ENCODE measurements at regions not wholly inside any gene's neighbourhood (a gene's known extent, or its start where the extent isn't known, plus 50 kb on each side); places are given as distances from the start of the nearest gene placed in this dataset.
"Not testable (repeated sequence)": the region's sequence is repeated elsewhere in the genome, so short reads cannot be mapped to it uniquely, and the experiment has no call there.

- DNase-seq, result no peak
These were observed 1730.4 kb downstream of the SI start for GRCh38 chr3:163347944-163348343.

DNA sequence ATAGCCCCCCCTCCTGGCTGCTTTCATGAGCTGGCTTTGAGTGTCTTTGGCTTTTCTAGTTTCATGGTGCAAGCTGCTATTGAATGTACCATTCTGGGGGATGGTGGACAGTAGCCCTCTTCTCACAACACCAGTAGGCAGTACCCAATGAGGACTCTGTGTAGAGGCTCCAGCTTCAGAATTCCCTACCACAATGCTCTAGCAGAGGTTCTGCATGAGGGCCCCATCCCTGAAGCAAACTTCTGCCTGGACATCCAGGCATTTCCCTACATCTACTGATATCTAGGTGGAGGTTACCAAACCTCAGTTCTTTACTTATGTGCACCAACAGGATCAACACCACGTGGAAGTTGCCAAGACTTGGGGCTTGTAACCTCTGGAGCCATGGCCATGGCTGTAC, 1742.9 kb downstream of the SI start:
- DNase-seq, result no peak

GRCh38 chr3:163328680-163329079, 1749.6 kb downstream of the SI start:
- no peak for DNase-seq

DNA sequence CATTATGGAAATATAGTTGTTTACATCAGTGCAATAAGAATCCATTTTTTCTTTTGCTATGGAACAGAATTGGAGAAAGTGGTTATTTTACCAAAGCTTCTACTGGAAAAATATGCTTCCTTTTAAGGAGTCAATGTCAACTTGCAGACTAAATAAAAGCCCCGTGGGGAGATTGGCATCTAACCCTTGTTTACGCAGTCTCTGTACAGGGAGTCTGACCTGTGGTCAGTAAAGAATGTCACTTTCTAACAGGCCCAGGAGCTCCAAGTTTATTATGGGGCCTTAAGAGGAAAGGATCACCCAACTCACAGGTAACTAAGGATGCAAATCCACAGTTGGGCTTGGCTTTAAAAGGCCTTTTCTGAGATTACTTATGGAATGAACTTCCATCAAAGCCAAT, 1751.2 kb downstream of the SI start:
- no peak for DNase-seq

GRCh38 chr3:163315786-163316185, 1762.5 kb downstream of the SI start:
- no peak for DNase-seq

DNA sequence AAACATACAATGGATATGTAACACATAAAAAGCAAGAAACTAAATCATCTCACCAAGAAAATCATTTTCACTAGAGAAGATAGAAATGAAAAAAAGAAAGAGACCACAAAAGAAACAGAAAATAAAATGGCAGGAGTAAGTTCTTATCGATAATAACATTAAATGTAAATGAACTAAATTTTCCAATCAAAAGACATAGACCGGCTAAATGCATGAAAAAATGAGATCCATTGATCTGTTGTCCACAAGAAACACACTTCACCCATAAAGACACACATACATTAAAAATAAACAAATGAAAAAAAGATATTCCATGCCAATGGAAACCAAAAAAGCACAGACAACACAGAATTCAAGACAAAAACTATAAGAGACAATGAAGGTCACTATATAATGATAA, 1771.9 kb downstream of the SI start:
- no peak for DNase-seq

DNA sequence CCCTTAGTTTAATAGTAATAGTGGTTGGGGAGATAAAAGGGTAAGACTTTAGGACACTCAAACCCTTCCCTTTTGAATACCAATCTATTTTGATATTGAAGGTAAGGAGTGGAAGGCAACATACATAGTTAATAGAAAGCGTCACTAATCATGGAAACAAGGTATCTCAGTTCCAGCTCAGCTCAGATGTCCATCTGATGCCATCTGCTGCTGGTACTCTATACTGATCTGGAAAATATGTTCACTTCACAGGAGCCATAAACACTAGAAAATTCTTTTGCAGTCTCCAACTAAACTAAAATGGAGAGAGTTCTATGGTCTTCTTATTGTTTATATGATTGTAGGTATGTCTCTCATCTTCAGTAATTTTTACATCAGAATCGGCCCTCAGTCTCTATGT, 1777.1 kb downstream of the OTOL1 start:
- DNase-seq, result no peak

GRCh38 chr3:163266731-163267130, 1770.1 kb downstream of the OTOL1 start:
- no peak for DNase-seq

DNA sequence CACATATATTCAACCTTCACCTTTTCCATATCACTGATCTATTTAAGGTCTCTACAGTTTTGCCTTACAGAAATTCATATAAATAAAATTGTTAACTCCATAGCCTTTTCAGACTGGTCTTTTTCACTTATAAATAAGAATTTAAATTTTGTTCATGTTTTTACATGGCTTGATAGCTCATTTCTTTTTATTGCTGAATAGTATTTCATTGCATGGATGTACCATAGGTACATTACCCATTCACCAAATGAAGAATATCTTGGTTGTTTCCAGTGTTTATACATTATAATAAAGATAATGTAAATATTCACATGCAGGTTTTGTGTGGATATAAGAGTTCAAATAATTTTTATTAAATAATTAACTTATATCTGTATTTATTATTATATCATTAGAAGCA, 1765.0 kb downstream of the OTOL1 start:
- no peak for DNase-seq

GRCh38 chr3:163261056-163261455, 1764.4 kb downstream of the OTOL1 start:
- DNase-seq, result no peak

GRCh38 chr3:163218336-163218735, 1721.7 kb downstream of the OTOL1 start:
- DNase-seq, result no peak

- DNase-seq, result no peak
These were observed 1717.2 kb downstream of the OTOL1 start for GRCh38 chr3:163213838-163214237.

- no peak for DNase-seq
These were observed 1700.3 kb downstream of the OTOL1 start for GRCh38 chr3:163196815-163197374.

DNA sequence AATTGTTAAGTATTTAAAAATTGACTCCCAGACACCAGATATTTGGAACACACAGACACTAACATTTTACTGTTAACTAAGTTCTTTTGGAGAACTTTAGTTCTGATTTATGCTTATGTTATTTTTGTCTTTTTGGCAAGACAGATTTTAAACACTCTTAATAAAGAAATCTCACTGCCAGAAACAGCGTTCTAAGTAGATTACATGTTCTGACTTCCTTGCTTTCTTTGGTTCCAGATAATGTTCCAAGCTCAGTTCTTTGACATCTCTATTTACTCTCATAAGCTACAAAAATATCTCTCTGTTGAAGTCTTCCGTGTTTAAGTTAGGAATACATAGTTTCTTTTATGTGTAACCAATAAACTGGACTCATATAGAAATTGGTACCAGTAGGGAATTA, 1699.6 kb downstream of the OTOL1 start:
- no peak for DNase-seq

DNA sequence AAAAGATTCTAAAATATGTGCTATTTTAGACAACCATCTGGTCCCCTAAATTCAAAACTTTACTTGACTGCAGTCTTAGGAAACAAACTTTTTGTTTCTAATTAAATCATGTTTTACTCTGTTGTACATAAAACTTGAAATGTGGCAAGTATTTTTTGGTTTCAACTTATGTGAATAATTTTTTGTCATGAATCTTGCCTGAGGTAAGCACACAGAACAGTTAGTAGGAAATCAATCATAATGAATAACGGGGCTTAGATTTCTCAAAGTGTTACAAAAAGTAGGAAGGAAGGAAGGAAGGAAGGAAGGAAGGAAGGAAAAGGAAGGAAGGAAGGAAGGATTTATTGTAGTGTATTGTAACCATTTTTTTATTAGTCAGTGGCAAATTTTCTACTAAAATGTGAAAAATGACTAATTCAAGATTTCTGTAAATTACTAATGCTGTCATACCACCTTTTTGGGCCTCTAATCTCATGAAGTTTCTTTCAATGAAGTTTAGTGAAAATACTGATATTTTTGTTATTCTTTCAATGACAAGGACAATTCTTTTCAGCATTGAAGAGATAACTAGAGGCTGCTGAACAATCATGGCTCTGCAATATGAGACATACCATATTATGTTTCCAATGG, 1689.2 kb downstream of the OTOL1 start:
- DNase-seq, result no peak

- no peak for DNase-seq
These were observed 1679.4 kb downstream of the OTOL1 start for GRCh38 chr3:163175970-163176369.

- not testable (repeated sequence) for DNase-seq
These were observed 1675.9 kb downstream of the OTOL1 start for GRCh38 chr3:163172513-163172912.

- no peak for DNase-seq
These were observed 1669.6 kb downstream of the OTOL1 start for GRCh38 chr3:163166197-163166596.

GRCh38 chr3:163159306-163159705, 1662.7 kb downstream of the OTOL1 start:
- DNase-seq, result no peak

DNA sequence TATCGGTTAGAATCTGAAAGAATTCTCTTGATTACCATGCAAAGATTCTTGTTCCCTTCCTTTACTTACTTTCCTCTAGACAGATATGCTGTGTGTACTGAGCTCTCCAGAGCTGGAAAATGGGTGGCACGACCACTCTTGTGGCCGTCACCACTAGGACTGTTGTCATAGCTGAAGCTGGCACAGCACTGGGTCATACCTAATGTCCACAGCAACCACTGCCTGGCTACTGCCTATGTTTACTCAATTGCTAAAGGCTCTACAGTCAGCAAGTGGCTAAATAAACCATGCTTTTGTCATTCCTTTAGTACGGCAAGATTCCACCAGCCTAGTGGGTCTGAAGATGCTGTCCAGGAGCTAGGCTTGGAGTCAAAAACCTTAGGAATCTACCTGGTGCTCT, 1643.0 kb downstream of the OTOL1 start:
- DNase-seq, result no peak

DNA sequence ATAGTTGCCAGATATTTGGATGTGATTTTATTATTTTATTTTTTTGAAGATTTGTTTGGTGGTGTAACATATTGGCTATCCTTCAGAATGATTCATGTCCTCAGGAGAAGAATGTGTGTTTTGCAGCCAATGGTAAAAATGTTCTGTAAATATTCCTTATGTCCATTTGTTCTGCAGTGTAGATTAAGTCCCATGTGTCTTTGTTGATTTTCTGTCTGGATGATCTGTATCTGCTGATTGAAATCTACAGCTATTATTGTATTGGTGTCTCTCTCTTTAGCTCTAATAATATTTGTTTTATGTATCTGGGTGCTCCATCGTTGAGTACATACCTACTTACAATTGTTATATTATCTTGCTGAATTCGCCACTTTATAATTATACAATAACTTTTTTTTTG, 1641.7 kb downstream of the OTOL1 start:
- no peak for DNase-seq

GRCh38 chr3:163132111-163132510, 1635.5 kb downstream of the OTOL1 start:
- no peak for DNase-seq

DNA sequence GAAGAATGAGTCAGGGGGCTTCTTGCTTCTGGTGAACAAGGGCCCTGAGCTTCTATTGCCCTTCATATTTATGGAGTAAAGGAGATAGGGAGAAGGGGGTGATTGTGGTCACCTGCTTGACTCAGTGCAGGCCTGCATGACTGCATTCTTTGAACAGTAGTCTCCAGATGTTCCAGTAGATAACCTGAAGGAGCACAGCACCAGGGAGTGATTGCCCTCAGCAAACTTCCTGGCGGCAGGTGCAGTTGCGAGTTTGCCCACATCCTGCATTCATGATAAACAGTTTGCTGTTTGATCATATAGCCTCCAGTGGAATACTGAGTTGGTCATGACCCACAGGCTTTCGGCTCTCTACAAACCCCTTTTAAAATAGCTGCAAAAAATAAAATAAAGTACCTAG, 1632.7 kb downstream of the OTOL1 start:
- DNase-seq, result no peak

- no peak for DNase-seq
These were observed 1629.5 kb downstream of the OTOL1 start for GRCh38 chr3:163126115-163126514.
